Cardiac fibroblast (primary cell): ENCODE measurements at regions not wholly inside any gene's neighbourhood (a gene's known extent, or its start where the extent isn't known, plus 50 kb on each side); places are given as distances from the start of the nearest gene placed in this dataset.

Experiments used
- DNase-seq, 2 donors: peaks; one replicate each; pipeline versions ENCODE4 v3.0.0 to v3.0.0-alpha.2; 2010; ENCODE audit warnings: low read depth in 2 of 2
- H3K4me3 ChIP-seq, 2 donors: replicated peaks in 1 of 2; 1 replicate in 1 of 2; 2 replicates in 1 of 2; pipeline ENCODE4 v1.5.1; 2011; ENCODE audit warnings: low read depth in 2 of 2, low read length in 2 of 2, mild to moderate bottlenecking in 2 of 2, moderate library complexity in 1 of 2
- CTCF ChIP-seq: IDR thresholded peaks from one replicate; pipeline ENCODE4 v1.5.1; 2011; ENCODE audit warnings: low read depth, mild to moderate bottlenecking, low read length, inconsistent platforms

GRCh38 chr11:30707110-30707509, 121.0 kb upstream of the MPPED2 start:
- no peak for DNase-seq
- no peak for TF ChIP-seq CTCF
- no peak overlapping the region for H3K4me3 ChIP-seq

GRCh38 chr11:30705913-30706675, 119.9 kb upstream of the MPPED2 start:
- H3K4me3 ChIP-seq, result no peak overlapping the region
- no peak for TF ChIP-seq CTCF
- DNase-seq, result no peak

- no peak for TF ChIP-seq CTCF
- DNase-seq, result no peak
- no peak overlapping the region for H3K4me3 ChIP-seq
These were observed 112.3 kb upstream of the MPPED2 start for GRCh38 chr11:30698425-30698824.

GRCh38 chr11:30697032-30697431, 110.9 kb upstream of the MPPED2 start:
- H3K4me3 ChIP-seq, result no peak overlapping the region
- TF ChIP-seq CTCF, result no peak
- DNase-seq, result no peak

- H3K4me3 ChIP-seq, result no peak overlapping the region
- no peak for TF ChIP-seq CTCF
- no peak for DNase-seq
These were observed 98.6 kb upstream of the MPPED2 start for GRCh38 chr11:30684772-30685171.

- TF ChIP-seq CTCF, result no peak
- no peak overlapping the region for H3K4me3 ChIP-seq
- peak in 1 of 2 donors; percentile 9 for DNase-seq
These were observed 97.0 kb upstream of the MPPED2 start for GRCh38 chr11:30683176-30683575.

- TF ChIP-seq CTCF, result no peak
- no peak overlapping the region for H3K4me3 ChIP-seq
- DNase-seq, result no peak
These were observed 80.7 kb upstream of the MPPED2 start for GRCh38 chr11:30666817-30667216.
